ENCODE measurements at regions not wholly inside any gene's neighbourhood (a gene's known extent, or its start where the extent isn't known, plus 50 kb on each side); places are given as distances from the start of the nearest gene placed in this dataset.

DNA sequence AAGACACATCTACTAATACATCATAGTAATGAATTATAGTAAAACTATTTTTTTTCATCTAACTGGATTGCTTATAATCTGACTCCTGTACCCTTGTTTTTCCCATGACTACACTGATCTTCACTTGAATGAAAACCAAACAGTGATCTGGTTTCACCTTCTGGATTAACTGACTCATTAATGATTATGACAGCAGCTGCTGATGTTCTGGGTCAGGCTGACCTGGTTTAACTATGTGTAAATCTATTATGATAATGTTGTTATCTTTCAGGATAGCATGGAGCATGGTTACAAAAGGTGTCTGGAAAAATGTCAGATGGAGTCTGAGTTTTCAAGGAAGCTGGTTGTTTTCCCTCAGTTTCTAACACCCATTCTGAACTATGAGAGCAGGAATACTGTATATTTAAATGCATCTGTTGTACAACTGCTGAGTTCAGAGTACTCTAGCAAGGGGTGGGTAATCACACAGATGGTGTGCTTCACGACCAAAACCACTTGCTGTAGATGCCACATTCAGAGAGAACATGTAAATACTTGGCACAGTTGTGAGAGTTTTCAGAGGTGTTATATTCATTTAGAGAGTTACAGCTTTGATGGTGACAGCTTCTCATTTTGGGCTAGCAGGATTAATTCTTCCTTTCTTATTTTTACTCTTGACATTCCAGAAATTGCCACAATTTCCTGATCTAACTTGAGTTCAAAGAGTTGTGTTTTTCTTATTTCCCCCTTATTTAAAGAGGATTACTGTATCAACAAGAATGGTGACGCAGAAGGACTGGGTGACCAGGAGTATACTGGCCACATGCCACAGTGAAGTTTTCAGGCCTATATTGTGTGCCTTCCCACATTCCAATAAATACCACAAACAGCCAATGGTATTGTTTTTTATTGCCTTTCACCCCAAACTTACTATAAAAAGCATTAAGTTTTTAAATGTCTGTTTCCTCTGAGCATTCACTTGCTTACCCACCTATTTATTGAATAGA is 249.7 kb upstream of the TET2 start:
- DNase-seq (ENCODE audit: low read depth): no peak

DNA sequence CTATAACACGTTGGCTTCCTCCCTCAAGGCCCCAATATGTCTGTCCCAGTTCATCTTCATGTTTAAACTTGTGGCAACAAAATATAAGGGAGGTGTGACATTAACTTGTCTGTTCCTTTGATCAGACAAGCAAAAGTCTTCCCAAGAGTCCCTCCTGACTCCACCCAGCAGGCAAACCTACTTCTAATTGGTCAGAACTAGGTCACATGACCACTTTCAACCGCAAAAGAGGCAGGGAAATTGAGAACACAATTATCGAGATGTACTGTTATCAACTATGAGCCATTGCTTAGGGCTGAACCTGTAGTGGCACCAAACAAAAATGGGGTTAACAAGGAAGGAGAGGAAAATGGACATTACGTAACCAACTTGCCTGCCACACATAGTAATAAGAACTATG is 246.8 kb upstream of the TET2 start:
- DNase-seq (ENCODE audit: low read depth): no peak

DNA sequence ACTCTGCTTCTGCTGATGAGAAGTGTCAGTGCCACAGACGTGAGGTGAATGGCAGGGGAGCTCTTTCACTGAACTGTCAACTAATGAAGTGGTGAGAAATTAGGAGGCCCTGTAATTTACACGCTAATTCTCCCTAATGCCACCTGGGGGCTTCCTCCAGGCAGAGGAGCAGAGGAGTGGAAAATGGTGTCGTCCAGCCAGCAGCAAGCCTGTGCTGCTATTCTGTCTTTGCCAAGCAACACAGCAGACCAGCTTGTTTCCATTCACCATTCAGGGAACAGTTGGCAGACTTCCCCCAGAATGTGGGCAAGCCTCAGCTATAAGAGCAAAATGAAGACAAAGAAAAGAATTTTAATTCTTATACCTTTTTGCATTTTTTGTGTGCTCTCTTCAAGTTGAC is 245.2 kb upstream of the TET2 start:
- DNase-seq (ENCODE audit: low read depth): no peak

DNA sequence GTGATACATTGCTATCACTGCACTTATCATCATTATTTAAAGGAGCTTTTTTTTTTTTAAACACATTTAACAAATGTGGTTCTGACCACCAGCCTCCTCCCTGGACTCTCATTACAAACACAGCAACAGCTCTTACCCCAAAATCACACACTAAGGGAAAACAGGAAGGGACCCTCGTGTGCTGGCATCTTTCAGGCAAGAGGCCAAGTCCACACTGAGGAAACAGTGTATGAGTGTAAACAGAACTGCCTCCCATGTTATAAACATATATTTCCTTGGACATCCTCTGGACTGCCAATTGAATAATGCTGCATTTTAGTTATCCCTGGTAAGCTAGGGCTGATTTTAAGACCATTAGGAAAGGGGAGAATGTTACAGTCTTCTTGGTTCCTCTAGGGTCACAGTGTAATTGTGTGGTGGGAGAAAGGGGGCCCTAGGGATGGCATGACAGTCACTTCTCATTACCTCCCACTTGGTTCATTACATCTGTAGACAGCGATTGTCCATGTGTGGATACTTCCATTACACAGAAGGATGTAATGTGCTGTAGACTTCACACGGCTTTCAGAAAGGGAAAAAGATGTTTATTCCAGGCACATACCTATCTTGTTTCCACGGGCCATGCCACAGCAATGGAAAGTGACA is 244.6 kb upstream of the TET2 start:
- DNase-seq (ENCODE audit: low read depth): no peak

DNA sequence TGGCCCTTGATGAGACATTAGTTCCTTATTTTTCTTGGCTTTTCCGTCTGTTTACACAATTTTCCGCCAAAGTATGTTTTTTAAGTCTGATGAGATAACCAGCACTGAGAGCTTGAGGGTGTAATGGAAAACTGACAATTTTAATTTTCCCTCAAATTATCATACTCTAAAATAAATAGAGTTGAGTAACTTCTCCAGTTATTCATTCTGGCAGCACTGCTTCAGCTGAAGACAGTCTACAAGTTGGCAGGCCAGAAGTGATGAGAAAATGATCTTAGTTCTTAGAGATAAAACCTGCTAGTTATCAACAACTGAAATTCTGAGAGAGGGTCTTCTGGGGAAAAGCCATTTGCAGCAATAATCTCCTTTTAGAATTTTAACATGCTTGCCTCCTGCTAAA is 241.6 kb upstream of the TET2 start:
- DNase-seq (ENCODE audit: low read depth): no peak

DNA sequence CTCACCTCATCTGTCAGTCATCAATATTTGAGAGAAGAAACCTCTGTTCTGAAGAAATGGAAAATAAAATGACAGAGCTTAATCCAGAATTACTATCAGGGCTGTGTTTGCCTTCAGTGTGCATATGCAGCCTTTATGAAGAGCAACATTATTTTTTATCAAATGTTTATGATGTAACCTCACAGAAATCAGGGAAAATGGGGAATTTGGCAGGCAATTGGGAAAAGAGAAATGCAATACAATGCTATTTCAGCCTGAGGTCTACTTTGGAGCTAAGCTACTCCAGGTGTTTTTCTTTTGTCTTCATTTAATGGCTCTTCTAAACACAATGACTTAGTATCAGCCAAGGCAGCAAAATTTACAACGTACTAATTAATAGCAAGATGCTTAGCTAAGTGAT is 241.1 kb upstream of the TET2 start:
- DNase-seq (ENCODE audit: low read depth): no peak

DNA sequence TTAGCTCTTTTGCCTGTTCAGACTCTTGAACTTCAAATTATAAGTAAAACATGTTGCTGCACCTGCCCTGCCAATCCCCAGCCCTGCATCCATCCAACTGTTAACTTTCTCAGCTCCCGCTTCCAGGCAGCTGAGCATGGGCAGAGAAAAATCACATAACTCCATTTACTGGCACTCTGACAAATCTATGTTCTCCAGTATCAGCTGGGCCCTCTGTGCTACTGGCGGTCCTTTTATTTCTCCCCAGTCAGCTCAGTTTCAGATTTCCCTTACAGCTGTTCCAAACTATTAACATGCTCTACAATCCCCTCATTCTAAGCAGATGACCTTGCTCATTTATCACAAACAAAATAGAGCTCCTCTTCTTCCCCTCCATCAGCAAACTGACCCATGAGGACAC is 240.4 kb upstream of the TET2 start:
- DNase-seq (ENCODE audit: low read depth): no peak

DNA sequence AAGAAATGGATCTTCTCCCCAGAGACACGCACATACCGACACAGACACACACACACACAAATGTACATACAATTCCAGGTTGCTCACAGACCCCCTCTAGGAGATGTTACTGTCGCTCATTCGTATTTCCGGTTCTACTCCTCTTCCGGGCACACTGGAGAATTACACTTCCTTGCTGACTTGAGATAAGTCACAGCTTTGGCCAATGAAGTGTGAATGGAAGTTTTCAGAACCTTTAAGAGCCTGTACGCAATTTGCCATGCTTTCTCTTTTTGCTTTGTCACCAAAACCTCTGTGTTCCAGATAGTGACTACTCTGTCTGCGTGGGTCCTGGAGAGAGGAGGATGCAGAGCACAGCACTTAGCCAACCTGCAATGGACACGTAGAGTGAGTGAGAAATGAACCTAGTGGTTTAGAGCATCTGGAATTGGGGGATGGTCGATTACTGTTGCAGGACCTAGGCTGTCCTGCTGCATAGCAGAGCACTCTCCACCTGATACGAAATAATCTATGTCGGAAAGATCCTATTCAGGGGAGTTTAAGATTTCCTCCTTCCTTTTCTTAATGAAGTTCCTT is 239.5 kb upstream of the TET2 start:
- no peak for DNase-seq (ENCODE audit: low read depth)

DNA sequence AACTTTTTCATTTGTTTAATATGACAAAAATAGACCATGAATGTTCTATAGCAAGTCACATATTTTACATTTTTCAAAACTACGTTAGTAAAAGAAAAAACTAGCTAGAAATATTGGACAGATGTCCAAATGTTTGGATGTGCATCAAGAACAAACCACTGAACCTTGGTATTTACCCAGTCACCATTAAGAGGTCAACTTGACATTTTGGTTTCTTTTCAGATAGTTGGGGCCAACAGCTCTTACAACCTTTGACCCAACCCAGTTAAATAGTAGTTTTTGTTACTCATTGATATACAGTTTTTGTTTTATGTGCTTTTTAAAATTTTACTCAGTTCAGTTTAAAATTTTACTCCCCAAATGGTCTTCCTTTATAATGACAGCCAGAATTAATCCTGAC is 238.7 kb upstream of the TET2 start:
- DNase-seq (ENCODE audit: low read depth): no peak

DNA sequence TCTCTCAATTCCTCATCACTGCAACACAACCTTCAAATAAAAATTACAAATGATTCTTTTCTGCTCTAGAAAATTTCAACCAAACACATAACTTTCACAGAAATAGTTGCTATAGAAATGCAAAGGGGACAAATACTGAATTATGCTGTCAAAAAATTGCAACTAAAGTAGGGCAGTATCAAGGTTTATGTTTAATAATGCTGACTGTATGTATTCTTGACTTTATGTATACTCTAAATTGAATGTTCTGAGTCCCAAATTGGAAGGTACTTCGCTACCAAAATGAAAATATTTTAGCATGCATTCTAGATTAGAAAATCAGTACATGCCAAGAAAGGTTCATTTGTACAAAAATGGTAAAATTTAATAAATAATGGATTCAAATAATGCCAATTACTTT is 237.3 kb upstream of the TET2 start:
- no peak for DNase-seq (ENCODE audit: low read depth)

DNA sequence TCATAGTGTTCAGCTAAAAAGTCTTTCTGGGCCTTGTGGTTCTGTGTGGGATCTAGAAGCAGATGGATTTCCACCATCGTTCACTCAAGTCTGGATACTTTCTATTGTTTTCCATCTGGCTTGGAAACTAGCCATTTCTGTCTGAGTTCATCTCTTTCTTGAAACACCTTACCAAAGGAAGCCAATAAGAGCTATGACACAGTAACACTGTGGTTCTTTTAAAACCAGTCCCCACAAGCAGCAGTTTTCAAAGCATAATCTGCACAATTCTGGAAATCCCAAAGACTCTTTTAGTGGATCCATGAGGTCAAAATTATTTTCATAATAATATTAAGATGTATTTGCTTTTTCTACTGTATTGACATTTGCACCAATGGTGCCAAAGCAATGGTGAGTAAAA is 234.2 kb upstream of the TET2 start:
- no peak for DNase-seq (ENCODE audit: low read depth)

DNA sequence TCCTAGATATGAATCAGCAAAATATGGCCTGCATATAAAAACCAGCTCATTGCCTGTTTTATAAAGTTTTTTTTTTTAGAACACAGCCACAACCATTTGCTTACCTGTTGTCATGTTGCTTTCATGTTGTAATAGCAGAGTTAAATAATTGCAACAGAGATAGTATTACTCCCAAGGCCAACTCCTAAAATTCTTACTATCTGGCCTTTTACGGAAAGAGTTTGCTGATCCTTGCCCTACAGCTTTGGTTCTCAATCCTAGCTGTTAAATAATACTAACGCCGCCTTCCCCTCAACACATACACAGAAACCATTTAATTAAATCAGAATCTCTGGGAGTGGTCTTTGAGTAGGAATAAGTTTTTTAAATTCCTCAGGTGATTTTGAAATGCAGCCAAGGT is 231.3 kb upstream of the TET2 start:
- DNase-seq (ENCODE audit: low read depth): no peak

DNA sequence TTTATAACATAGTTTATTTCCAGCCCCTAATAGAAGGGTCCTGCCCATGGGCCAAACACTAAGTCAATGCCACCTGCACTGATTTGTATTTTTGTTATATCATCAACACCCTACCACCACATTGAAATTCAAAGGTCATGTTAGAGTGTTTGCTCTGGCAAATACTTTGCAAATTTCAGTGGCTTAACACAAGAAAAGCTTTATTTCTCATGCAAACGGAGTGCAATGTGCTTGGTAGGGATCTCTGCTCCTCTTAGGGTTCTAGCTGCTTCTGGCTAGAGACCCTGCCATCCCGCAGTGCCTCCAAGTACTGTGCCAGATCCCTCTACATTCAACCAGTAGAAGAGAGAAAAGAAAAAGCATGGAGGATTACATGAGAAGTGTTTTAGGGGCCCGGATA is 230.8 kb upstream of the TET2 start:
- DNase-seq (ENCODE audit: low read depth): no peak

DNA sequence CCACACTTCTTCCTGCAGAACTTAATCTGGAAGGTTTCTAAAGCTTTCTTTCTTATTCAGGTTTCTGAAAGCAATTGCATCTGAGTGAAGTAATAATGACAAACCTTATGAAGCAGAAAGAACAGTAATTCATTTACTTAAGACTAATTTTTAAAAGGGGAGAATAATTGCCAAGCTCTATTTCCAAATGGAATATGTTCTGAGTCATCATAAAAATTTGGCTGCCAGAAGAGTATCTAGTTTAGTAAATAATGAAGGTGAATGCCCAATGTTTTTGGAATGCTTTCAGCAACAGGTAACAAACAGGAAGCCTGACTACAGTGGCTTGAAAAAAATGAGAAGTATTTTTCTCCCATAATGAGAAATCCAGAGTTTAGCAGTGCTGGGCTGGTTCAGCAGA is 227.3 kb upstream of the TET2 start:
- DNase-seq (ENCODE audit: low read depth): no peak

DNA sequence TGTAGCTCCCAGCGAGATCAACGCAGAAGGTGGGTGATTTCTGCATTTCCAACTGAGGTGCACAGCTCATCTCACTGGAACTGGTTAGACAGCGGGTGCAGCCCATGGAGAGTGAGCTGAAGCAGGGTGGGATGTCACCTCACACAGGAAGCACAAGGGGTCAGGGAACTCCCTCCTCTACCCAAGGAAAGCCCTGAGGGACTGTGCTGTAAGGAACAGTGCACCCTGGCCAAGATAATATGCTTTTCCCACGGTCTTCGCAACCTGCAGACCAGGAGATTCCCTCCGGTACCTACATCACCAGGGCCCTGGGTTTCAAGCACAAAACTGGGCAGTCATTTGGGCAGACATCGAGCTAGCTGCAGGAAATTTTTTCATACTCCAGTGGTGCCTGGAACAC is 216.4 kb upstream of the TET2 start:
- no peak for DNase-seq (ENCODE audit: low read depth)

DNA sequence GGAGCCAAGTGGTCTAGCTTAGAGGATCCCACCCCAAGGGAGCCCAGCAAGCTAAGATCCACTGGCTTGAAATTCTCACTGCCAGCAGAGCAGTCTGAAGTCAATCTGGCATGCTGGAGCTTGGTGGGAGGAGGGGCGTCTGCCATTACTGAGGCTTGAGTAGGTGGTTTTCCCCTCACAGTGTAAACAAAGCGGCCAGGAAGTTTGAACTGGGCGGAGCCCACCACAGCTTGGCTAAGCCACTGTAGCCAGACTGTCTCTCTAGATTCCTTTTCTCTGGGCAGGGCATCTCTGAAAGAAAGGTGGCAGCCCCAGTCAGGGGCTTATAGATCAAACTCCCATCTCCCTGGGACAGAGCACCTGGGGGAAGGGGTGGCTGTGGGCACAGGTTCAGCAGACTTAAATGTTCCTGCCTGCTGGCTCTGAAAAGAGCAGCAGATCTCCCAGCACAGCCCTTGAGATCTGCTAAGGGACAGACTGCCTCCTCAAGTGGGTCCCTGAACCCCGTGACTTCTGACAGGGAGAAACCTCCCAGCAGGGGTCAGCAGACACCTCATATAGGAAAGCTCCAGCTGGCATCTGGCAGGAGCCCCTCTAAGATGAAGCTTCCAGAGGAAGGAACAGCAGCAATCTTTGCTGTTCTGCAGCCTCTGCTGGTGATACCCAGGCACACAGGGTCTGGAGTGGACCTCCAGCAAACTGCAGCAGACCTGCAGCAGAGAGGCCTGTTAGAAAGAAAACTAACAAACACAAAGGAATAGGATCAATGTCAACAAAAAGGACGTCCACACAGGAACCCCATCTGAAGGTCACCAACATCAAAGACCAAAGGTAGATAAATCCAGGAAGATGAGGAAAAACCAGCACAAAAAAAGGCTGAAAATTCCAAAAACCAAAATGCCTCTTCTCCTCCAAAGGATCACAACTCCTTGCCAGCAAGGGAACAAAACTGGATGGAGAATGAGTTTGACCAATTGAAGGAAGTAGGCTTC is 215.6 kb upstream of the TET2 start:
- DNase-seq (ENCODE audit: low read depth): peak; percentile 8

DNA sequence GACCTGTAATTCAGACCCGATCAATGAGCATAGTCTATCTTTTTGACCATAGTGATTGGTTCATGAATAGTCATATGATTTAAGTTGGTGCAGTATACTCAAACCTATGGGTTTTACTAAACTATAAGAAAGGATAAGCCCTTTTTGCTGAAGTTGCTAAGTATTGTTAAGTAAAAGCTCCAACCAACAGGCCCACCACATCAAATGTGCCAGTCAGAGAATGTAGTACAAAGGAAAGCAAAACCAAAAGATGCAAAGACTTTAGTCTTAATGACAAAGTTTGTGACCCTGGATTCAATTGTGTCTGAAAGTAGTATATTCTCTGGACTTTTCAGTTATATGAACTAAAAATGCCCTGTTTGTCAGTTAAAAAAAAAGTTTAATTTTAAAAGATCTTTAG is 208.1 kb upstream of the TET2 start:
- no peak for DNase-seq (ENCODE audit: low read depth)

DNA sequence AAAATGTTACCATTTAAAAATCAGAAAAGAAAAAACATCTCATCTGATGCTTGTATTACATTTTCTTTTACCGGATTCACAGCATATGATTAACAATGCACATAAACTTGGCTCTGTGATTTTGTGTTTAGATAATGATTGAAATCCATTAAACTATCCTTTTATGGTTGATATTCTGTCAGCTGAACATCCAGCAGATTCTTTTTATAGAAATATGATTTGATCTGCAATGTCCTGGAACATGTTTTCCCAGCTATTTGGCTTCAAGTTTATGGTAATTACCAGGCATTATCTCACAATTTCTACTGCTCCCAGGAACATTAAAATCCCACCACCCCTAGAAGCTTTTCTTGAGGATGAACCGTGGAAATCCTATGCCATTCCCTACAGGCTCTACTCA is 205.7 kb upstream of the TET2 start:
- DNase-seq (ENCODE audit: low read depth): no peak

DNA sequence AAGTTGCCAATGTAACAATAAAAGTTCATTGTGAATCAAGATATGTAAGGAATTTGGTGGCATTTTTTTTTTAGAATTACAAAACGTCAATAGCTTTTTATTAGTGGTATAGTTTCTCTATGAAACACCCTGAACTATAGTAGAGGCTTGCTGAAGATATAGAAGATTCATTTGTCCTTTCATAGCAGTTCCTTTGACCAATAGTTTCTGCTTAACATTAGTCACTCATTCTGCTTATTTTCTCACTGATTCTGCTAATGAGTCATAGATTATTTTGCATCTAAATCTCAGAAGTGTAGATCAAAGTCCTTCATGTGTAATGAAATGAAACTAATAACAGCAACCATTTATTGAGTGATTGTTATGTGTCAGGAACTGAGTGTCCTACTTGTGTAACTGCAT is 205.0 kb upstream of the TET2 start:
- DNase-seq (ENCODE audit: low read depth): no peak

DNA sequence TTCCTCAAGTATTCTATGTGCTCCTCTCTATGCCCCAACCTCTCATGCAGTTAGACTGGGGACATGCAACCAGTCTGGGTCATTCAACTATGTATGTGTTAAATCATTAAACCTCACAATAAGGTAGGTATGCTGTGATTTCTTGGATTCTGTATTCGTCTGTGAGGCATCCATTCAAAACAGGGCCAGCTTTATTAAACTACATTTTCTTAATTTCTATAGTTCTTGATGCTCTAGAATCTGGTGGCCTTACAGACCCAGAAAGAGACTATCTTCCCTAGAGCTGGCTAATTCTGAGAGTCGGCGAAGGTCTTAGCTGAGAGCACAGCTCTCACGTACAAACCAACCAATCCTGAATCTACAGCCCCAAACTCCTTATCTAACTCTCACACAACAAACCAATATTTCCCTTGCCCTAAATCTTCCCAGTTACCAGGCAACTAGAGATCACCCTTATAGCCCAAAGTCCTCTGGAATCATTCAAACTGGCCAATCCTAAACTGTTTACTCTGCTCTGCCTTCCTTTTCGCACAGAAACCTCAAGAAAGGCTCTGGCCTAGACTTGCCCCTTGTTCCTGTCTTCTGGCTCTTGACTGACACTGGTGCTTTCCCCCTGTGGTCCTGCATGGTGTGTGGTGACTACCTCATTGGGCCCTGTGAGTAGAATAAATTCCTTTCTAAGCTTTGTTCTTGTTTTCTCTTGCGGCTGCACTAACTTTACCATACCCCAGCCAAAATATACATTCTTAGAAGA is 203.5 kb upstream of the TET2 start:
- DNase-seq (ENCODE audit: low read depth): no peak

DNA sequence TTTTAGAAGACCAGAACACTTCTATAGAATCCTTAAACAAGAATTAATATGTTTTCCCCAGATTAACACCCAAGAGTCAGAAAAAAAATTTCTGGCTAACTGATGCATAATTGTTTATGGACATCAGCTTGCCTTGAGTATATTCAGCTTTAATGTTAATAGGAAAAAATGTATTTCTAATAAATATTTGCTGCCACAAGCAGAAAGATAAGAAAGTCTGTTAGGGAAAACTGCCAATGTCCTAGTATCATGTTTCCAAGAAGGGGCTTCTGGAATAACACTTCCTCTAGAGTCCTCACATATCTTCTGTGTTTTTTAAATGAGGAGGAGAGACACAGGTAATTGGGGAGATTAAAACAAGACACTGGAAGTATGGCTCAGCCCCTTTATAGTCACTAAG is 202.1 kb upstream of the TET2 start:
- DNase-seq (ENCODE audit: low read depth): no peak

All from stimulated activated CD8-positive, alpha-beta memory T cell treated with anti-CD3 and anti-CD28 coated beads, Interleukin-12 subunit alpha, Interleukin-12 subunit beta, amount 100 ng/mL, for 4 hours (primary cell).